ENCODE measurements at regions not wholly inside any gene's neighbourhood (a gene's known extent, or its start where the extent isn't known, plus 50 kb on each side); places are given as distances from the start of the nearest gene placed in this dataset.

GRCh38 chr1:30418061-30418938, 305.1 kb downstream of the MATN1 start:
- no peak overlapping the region for H3K4me3 ChIP-seq (ENCODE audit: low read depth, low read length)
- no peak for TF ChIP-seq CTCF (conservative IDR thresholded peaks at IDR 0.05; ENCODE audit: low read depth, low read length)
- no peak for DNase-seq (ENCODE audit: low read depth)

GRCh38 chr1:30417701-30418046, 305.7 kb downstream of the MATN1 start:
- no peak for DNase-seq (ENCODE audit: low read depth)
- TF ChIP-seq CTCF (conservative IDR thresholded peaks at IDR 0.05; ENCODE audit: low read depth, low read length) = no peak
- H3K4me3 ChIP-seq (ENCODE audit: low read depth, low read length) = no peak overlapping the region

- no peak overlapping the region for H3K4me3 ChIP-seq (ENCODE audit: low read depth, low read length)
- no peak for TF ChIP-seq CTCF (conservative IDR thresholded peaks at IDR 0.05; ENCODE audit: low read depth, low read length)
- DNase-seq (ENCODE audit: low read depth) = no peak
These were observed 306.2 kb downstream of the MATN1 start for GRCh38 chr1:30417001-30417700.

DNA sequence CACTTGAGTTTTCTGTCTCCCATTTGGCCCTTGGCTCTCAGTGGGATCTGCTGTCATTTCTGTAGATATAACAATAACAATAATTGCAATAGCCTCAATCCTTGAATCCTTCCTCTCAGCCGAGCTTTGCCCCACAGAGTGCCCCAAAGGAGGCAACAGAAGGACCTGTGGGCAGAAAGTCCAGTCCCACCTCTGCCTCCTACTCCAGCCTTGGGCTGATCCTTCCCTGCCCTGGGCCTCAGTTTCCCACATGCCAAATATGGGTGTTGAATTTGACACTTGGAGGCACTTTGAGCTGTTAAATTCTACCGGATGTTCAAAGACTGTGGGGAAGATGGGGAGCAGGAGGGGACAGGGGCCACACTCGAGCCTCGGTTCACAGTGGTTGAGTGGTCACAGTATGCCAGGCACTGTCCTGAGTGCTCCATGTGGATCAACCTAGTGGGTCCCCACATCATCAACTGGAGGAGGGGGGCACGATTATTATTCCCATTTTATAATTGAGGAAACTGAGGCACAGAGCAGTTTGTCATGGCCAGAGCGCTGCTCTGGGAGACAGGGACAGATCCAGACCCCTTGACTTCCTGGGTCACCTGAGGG, 307.1 kb downstream of the MATN1 start:
- no peak for TF ChIP-seq CTCF (conservative IDR thresholded peaks at IDR 0.05; ENCODE audit: low read depth, low read length)
- no peak overlapping the region for H3K4me3 ChIP-seq (ENCODE audit: low read depth, low read length)
- DNase-seq (ENCODE audit: low read depth) = no peak

GRCh38 chr1:30415171-30415940, 308.0 kb downstream of the MATN1 start:
- TF ChIP-seq CTCF (conservative IDR thresholded peaks at IDR 0.05; ENCODE audit: low read depth, low read length) = no peak
- no peak for DNase-seq (ENCODE audit: low read depth)
- no peak overlapping the region for H3K4me3 ChIP-seq (ENCODE audit: low read depth, low read length)

DNA sequence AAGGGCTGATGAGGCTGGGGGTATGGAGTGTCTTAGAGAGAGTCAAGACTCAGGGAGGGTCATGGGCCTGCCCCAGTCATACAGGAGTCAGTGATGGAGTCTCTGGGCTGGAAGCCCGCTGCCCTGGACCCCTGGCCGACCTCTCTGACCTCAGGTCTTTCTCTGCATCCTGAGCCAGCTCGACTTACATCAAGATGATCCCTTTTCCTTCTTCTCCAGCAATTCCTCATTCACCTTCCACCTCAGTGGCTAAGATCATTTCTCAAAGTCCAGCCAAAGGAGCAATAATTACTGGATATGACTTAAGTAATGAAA, 308.6 kb downstream of the MATN1 start:
- TF ChIP-seq CTCF (conservative IDR thresholded peaks at IDR 0.05; ENCODE audit: low read depth, low read length) = no peak
- H3K4me3 ChIP-seq (ENCODE audit: low read depth, low read length) = no peak overlapping the region
- no peak for DNase-seq (ENCODE audit: low read depth)

All from epithelial cell of proximal tubule (primary cell).